Osteoblast (primary cell): ENCODE measurements at regions not wholly inside any gene's neighbourhood (a gene's known extent, or its start where the extent isn't known, plus 50 kb on each side); places are given as distances from the start of the nearest gene placed in this dataset.

Experiments used
- DNase-seq: peaks from one replicate; pipeline ENCODE4 v3.0.0; 2011; ENCODE audit warnings: low spot score, mixed read lengths; ENCODE audit not compliant: insufficient read length; ENCODE audit errors: missing footprints
- H2AFZ ChIP-seq: 2 replicates; pipeline ENCODE4 v1.6.0; 2011; ENCODE audit warnings: mild to moderate bottlenecking, low read length
- H3K27ac ChIP-seq: 2 replicates; pipeline ENCODE4 v1.5.1; 2011; ENCODE audit warnings: mild to moderate bottlenecking, low read depth, low read length, moderate library complexity
- H3K27me3 ChIP-seq: 2 replicates; pipeline ENCODE4 v1.6.0; 2012; ENCODE audit warnings: mild to moderate bottlenecking, control low read depth, inconsistent platforms, low read length, moderate library complexity; ENCODE audit not compliant: insufficient read depth
- H3K36me3 ChIP-seq: 2 replicates; pipeline ENCODE4 v1.5.1; 2011; ENCODE audit warnings: mild to moderate bottlenecking, low read length, control low read depth, moderate library complexity; ENCODE audit not compliant: insufficient read depth
- H3K4me1 ChIP-seq: 2 replicates; pipeline ENCODE4 v1.5.1; 2011; ENCODE audit warnings: mild to moderate bottlenecking, low read length, control low read depth, moderate library complexity; ENCODE audit not compliant: insufficient read depth
- H3K4me2 ChIP-seq: 2 replicates; pipeline ENCODE4 v1.6.0; 2011; ENCODE audit warnings: mild to moderate bottlenecking, low read length; ENCODE audit not compliant: insufficient read depth
- H3K4me3 ChIP-seq: fragments of 200-600 bp; sonication (generic); 3 replicates; pipeline ENCODE4 v1.5.1; 2012; ENCODE audit warnings: mild to moderate bottlenecking, low read length, inconsistent platforms; ENCODE audit not compliant: insufficient read depth
- H3K79me2 ChIP-seq: 2 replicates; pipeline ENCODE4 v1.6.0; 2012; ENCODE audit warnings: mild to moderate bottlenecking, low read length, control low read depth, inconsistent platforms; ENCODE audit not compliant: insufficient read depth
- H3K9me3 ChIP-seq: 2 replicates; pipeline ENCODE4 v1.5.1; 2011; ENCODE audit warnings: low read depth, low read length, control low read depth
- H4K20me1 ChIP-seq: 2 replicates; pipeline ENCODE4 v1.6.0; 2012; ENCODE audit warnings: mild to moderate bottlenecking, low read length, control low read depth; ENCODE audit not compliant: insufficient read depth
- CTCF ChIP-seq: IDR thresholded peaks from 2 replicates; pipeline ENCODE4 v1.5.1; 2011; ENCODE audit warnings: mild to moderate bottlenecking, low read depth, low read length, moderate library complexity; ENCODE audit errors: extremely low read depth

DNA sequence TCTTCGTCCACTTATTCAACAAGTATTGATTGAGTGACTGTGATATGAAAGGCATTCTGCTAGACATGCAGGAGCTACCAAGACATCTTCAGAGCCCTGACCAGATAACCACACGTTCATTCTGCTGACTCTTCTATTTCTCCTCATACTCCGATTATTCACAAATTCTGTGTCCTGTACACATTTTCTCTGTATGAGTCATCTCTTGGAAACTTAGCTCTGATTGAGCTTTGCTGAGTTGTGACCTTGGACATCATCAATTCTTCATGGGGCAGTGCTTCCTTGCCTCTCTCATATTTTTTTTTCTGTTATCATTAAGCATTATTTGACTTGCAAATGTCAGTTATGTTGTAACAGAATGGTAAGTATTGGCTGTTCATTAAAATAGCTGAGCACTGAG is 351.6 kb upstream of the CNR1 start:
- Histone ChIP-seq H3K9me3 (no peaks in the 10 kb centered on the region), H3K4me2 (no peak overlapping the region), H4K20me1 (no peaks in the 10 kb centered on the region), H3K36me3 (no peaks in the 10 kb centered on the region), H2AFZ (no peak overlapping the region), H3K27me3 (no peaks in the 10 kb centered on the region), H3K27ac (no peak overlapping the region), H3K4me3 (no peak overlapping the region), H3K79me2 (no peaks in the 10 kb centered on the region), H3K4me1 (no peaks in the 10 kb centered on the region)
- DNase-seq: no peak
- no peak for TF ChIP-seq CTCF

DNA sequence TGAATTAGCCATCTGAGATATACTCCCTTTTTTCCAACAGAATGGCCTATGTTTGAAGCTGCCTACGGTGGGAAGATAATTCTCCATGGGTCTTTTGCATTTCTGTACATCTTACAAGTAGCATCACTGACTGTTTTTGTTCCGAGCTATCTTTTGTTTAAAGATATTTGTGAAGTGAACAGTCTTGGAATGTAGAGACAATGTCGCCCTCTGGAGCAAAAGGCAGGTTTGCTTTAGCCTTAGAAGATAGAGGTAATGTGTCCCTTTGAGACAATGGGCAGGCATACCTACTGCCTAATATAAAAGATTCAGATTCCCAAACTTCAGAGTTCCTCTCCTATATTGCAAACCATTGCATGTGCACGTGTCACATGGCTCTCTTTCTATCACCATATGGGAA is 347.8 kb upstream of the CNR1 start:
- Histone ChIP-seq H3K27ac (no peak overlapping the region), H2AFZ (no peak overlapping the region), H3K27me3 (no peaks in the 10 kb centered on the region), H3K4me2 (no peak overlapping the region), H3K79me2 (no peaks in the 10 kb centered on the region), H3K36me3 (no peaks in the 10 kb centered on the region), H3K9me3 (no peaks in the 10 kb centered on the region), H3K4me3 (no peak overlapping the region), H4K20me1 (no peaks in the 10 kb centered on the region), H3K4me1 (no peaks in the 10 kb centered on the region)
- TF ChIP-seq CTCF: no peak
- DNase-seq: no peak

DNA sequence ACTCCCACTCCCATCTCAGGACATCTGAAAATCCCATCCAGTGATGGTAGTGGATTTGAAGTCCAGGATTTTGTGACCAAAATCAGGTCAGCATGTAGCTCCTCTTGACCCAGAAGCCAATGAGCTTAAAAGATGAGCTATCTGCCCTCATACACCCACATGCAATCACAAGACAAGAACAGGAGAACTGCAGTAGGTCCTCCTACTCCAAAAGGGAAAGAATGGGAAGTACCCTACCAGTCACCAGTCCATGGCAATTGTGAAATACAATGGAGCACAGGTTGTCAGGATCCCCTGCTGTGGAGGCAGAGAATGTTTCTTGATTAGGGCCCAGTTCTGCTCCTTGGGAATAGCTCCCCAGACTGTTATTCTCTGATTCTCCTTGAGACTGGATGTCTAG is 347.3 kb upstream of the CNR1 start:
- H3K27ac ChIP-seq: no peak overlapping the region

DNA sequence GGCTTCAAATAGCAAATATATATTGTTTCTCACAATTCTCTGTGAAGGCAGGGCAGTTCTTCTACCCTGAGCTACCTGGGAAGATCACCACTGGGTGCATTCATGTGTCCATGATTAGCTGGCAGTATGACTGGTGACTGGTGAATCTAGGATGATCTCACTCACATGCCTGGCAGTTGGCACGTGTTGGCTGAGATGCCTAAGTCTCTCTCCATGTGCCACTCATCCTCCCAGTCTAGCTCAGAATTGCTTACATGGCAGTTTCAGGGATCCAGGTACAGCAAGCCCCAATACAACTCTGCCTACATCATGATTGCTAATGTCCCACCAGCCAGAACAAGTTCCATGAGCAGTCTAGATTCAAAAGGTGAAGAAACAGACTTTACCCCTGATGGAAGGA is 346.8 kb upstream of the CNR1 start:
- no peaks in the 10 kb centered on the region for H4K20me1 ChIP-seq
- H3K4me2 ChIP-seq: no peak overlapping the region
- TF ChIP-seq CTCF: no peak
- H3K9me3 ChIP-seq: no peaks in the 10 kb centered on the region
- no peak overlapping the region for H3K4me3 ChIP-seq
- H3K27me3 ChIP-seq: no peaks in the 10 kb centered on the region
- no peak for DNase-seq
- H3K36me3 ChIP-seq: no peaks in the 10 kb centered on the region
- no peak overlapping the region for H3K27ac ChIP-seq
- no peak overlapping the region for H2AFZ ChIP-seq
- no peaks in the 10 kb centered on the region for H3K79me2 ChIP-seq
- no peaks in the 10 kb centered on the region for H3K4me1 ChIP-seq

More for the DNA sequence above, 347.3 kb upstream of the CNR1 start:
- no peak for DNase-seq
- no peaks in the 10 kb centered on the region for H3K27me3 ChIP-seq
- no peak overlapping the region for H3K4me2 ChIP-seq
- H3K4me3 ChIP-seq: no peak overlapping the region
- H2AFZ ChIP-seq: no peak overlapping the region
- no peaks in the 10 kb centered on the region for H3K79me2 ChIP-seq
- H3K9me3 ChIP-seq: no peaks in the 10 kb centered on the region
- no peaks in the 10 kb centered on the region for H3K36me3 ChIP-seq
- H4K20me1 ChIP-seq: no peaks in the 10 kb centered on the region
- no peaks in the 10 kb centered on the region for H3K4me1 ChIP-seq
- TF ChIP-seq CTCF: no peak
